Panc1 (cell line): ENCODE measurements at regions not wholly inside any gene's neighbourhood (a gene's known extent, or its start where the extent isn't known, plus 50 kb on each side); places are given as distances from the start of the nearest gene placed in this dataset.

Source experiments
- CTCF ChIP-seq: fragments of 450-650 bp; IDR thresholded peaks from 2 replicates; pipeline ENCODE4 v1.5.1; 2017; ENCODE audit warnings: mild to moderate bottlenecking
- POLR2AphosphoS5 ChIP-seq: IDR thresholded peaks from 2 replicates; pipeline ENCODE4 v1.6.1; 2012; ENCODE audit warnings: mild to moderate bottlenecking, low read depth, low read length, moderate library complexity
- TCF7L2 ChIP-seq: IDR thresholded peaks from 2 replicates; pipeline ENCODE4 v1.6.1; 2011; ENCODE audit warnings: mild to moderate bottlenecking, low read depth, low read length, inconsistent platforms

DNA sequence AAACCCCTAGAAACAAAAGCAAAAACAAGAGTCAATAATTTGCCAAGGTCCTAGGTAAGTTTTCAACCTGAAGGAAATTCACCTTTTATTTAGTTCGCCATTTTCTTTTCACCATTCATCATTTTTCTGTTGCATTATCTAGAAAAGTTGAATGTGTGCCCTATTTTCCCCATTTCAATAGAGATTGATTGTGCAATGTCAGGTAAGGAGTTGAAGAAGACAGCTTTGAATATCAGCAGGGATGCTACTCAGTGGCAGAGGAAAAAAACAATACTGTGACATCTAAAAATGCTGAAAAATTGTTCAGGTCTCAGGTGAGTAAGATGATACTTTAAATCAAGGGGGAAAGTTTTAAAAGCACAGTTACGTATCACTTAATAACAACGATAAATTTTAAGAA lies 813.7 kb downstream of the DTWD2 start:
- no peak for TF ChIP-seq POLR2AphosphoS5
- no peak for TF ChIP-seq CTCF
- TF ChIP-seq TCF7L2: no peak
